NCI-H510A treated with DMSO at 0.1 percent for 48 hours (cell line): ENCODE measurements at regions not wholly inside any gene's neighbourhood (a gene's known extent, or its start where the extent isn't known, plus 50 kb on each side); places are given as distances from the start of the nearest gene placed in this dataset.
A peak's percentile ranks its signal among the peaks of the same experiment; 100 is the strongest.
"Not testable (repeated sequence)": the region's sequence is repeated elsewhere in the genome, so short reads cannot be mapped to it uniquely, and the experiment has no call there.

Experiments used
- DNase-seq: peaks from one replicate; lab custom pipeline; 2025; lab: John Stamatoyannopoulos, UW

DNA sequence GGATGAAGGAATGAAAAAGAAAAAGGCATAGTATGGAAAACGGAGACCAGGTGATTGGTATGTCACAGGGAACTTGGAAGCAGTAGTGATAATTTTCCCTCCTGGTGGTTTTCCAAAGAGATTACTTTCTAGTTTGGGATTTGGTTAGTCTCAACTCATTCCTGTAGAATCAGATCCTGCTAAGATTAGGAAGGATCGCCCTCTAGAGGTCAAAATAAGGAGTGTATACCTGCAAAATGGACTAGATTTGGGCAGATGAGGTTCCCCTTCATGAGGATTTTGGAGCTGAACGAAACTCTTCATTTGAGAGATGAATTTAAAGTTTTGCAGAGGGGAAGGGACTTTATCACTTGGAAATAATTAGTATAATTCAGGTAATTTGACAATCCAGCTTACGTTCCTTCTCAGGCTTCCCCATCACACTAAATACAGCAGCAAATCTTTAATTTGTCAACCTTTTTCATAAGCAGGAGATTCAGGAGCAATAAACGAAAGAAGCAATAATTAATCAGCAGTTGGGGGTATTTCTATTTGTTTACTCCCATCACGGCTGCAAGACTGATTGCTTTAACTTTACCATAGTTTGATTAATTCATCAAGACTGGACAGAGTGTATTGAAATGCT is 65.2 kb downstream of the CCDC195 start:
- DNase-seq: peak; percentile 53

- DNase-seq: not testable (repeated sequence)
These were observed 62.5 kb upstream of the CUL3 start for GRCh38 chr2:224647684-224648083.

DNA sequence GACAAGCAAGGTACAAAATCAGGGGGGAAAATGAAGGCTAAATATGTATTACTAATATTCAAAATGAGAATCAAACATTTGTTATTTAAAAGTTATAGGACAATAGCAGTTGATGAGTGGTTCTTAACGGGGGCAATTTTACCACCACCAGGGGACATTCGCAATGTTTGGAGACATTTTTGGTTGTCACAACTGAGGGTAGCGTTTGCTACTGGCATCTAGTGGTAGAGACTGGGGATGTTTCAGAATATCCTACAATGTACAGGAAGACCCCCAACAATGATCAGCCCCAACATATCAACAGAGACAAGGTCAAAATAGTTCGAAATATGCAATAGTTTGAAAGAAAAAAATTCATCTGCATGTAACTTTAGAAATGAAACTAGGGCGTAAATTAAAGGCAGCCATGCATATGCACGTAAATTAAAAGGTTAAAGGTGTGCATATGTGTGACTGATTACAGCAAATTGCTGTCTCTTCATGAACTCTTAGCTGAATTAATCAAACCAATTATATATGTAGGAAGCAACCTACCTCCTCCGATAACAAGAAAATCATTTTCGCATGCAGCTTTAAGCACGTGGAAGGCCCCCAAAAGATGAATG is 61.2 kb upstream of the CUL3 start:
- no peak for DNase-seq

DNA sequence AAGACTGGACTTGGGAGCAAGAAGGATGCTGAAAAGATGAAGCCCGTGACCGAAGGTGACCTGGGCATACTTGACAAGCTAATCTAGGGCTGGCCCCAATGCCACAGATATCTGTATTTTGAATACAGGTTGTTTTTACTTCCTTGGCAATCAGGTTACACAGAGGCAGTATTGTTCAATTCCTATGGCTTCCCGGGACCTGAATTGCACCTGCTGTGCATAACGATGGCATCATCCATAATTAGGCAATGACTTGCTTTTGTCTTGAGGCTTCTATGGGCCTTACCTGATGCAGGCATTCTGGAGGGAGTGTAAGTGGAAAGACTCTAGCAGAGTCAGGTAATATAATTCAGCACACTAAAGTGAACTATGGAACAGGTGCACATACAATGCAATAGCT is 60.6 kb upstream of the CUL3 start:
- DNase-seq: no peak

DNA sequence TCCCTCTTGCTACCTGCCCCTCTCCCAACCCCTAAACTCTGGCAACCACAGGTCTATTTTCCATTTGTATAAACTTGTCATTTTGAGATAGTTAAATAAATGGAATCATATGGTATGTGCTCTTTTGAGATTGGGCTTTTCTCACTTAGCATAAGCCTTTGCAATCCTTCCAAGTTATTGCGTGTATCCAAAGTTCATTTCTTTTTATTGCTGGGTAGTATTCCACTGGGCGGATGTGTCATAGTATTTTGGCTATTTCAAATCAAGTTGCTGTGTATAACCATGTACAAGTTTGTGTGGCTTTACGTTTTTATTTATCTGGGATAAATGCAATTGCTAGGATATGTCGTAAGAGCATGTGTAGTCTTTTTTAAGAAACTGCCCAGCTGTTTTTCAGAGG is 55.5 kb upstream of the CUL3 start:
- no peak for DNase-seq

DNA sequence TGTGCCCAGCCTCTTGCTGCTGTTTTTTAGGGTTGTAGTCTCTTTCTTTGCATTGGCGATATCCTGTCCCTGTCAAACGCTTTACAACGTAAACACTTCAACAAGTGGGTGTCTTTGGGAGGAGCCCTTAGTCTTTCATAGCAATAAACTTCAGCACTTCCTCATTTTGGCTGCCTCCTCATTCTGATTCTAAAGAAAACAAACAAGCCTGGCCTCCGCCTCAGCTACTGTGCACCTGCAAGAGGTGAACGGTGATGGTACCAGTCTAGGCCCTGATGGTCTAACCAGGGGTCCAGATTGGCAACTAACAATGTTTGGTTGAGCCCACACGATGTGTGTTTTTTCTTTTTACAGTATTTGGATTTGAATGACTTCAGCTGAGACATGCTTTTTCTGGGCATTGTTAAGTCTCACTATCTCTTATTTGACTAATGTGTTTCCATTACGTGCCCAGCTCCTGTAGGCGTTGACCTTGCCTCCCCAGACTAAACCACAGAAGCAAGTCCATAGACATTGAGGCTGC is 53.2 kb upstream of the CUL3 start:
- DNase-seq: peak; percentile 79
